ENCODE measurements at regions not wholly inside any gene's neighbourhood (a gene's known extent, or its start where the extent isn't known, plus 50 kb on each side); places are given as distances from the start of the nearest gene placed in this dataset.

DNA sequence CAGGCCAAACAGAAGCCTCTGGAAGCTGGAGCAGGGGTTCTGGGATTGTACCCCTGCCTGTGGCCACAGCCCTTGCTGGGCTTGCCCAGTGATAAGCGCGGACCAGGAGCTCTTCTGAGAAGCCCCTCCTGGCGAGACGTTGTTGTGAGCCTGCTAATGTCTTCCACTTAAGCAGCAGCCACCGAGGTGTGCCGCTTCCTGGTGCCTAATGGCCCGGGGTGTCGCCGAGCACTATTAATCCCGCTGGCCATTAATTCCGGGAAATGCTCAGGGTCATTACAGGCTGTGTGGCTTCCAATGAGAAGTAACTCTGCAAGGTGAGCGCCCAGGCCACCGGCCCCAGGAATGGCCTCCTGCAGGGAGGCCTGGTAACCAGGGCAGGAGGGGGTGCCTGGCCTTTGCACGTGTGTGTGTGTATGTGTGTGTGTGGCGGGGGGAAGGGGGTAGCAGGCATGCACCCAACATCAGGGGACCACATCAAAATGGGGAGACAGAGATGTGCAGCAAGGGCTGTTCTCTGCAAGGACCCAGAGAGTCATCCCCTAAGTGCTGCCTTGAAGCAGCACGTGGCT, 175.0 kb downstream of the URI1 start:
- TF ChIP-seq, protein P1, sequence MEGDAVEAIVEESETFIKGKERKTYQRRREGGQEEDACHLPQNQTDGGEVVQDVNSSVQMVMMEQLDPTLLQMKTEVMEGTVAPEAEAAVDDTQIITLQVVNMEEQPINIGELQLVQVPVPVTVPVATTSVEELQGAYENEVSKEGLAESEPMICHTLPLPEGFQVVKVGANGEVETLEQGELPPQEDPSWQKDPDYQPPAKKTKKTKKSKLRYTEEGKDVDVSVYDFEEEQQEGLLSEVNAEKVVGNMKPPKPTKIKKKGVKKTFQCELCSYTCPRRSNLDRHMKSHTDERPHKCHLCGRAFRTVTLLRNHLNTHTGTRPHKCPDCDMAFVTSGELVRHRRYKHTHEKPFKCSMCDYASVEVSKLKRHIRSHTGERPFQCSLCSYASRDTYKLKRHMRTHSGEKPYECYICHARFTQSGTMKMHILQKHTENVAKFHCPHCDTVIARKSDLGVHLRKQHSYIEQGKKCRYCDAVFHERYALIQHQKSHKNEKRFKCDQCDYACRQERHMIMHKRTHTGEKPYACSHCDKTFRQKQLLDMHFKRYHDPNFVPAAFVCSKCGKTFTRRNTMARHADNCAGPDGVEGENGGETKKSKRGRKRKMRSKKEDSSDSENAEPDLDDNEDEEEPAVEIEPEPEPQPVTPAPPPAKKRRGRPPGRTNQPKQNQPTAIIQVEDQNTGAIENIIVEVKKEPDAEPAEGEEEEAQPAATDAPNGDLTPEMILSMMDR (conservative IDR thresholded peaks at IDR 0.05; ENCODE audit: low read depth, low read length): no peak
- TF ChIP-seq EZH2 (IDR thresholded peaks at IDR 0.05; ENCODE audit: borderline replicate concordance, low read depth, low read length, poor library complexity, severe bottlenecking): no peak
